KMS-11 (cell line): ENCODE measurements at regions not wholly inside any gene's neighbourhood (a gene's known extent, or its start where the extent isn't known, plus 50 kb on each side); places are given as distances from the start of the nearest gene placed in this dataset.
A peak's percentile ranks its signal among the peaks of the same experiment; 100 is the strongest.

ENCODE experiments used
- H2AFZ ChIP-seq: fragments of 200-600 bp; sonication (generic); 2 replicates; pipeline ENCODE4 v1.6.1; 2016; ENCODE audit warnings: antibody characterized with exemption, mixed run types, low read depth
- H3K27ac ChIP-seq: fragments of 200-600 bp; sonication (generic); 2 replicates; pipeline ENCODE4 v1.6.1; 2016; ENCODE audit warnings: mild to moderate bottlenecking, mixed run types
- H3K27me3 ChIP-seq: fragments of 200-600 bp; sonication (generic); 2 replicates; pipeline ENCODE4 v1.6.1; 2017; ENCODE audit warnings: mild to moderate bottlenecking, low read depth, mixed run types, moderate library complexity; ENCODE audit not compliant: insufficient read depth
- H3K36me3 ChIP-seq: fragments of 200-600 bp; sonication (generic); 2 replicates; pipeline ENCODE4 v1.6.1; 2017; ENCODE audit warnings: mild to moderate bottlenecking, mixed run types; ENCODE audit not compliant: insufficient read depth
- H3K4me1 ChIP-seq: fragments of 200-600 bp; sonication (generic); 2 replicates; pipeline ENCODE4 v1.6.1; 2016; ENCODE audit warnings: mild to moderate bottlenecking, low read depth, mixed run types; ENCODE audit not compliant: poor library complexity, severe bottlenecking
- H3K4me2 ChIP-seq: fragments of 200-600 bp; sonication (generic); 2 replicates; pipeline ENCODE4 v1.7.0; 2016; ENCODE audit warnings: mild to moderate bottlenecking, mixed run types
- H3K4me3 ChIP-seq: fragments of 200-600 bp; sonication (generic); IDR thresholded peaks from 2 replicates; pipeline ENCODE4 v1.6.1; 2017; ENCODE audit warnings: low read depth, low read length, mixed read lengths; ENCODE audit not compliant: insufficient read depth
- H3K79me2 ChIP-seq: fragments of 200-600 bp; sonication (generic); 2 replicates; pipeline ENCODE4 v1.6.1; 2016; ENCODE audit warnings: low read depth, mixed run types; ENCODE audit not compliant: insufficient read depth
- H3K9ac ChIP-seq: fragments of 200-600 bp; sonication (generic); 2 replicates; pipeline ENCODE4 v1.6.1; 2016; ENCODE audit warnings: mild to moderate bottlenecking, mixed run types
- H4K20me1 ChIP-seq: fragments of 200-600 bp; sonication (generic); 2 replicates; pipeline ENCODE4 v1.6.1; 2016; ENCODE audit warnings: mild to moderate bottlenecking, mixed run types; ENCODE audit not compliant: insufficient read depth
- TF ChIP-seq, protein P1 (sequence below): fragments of 200-600 bp; sonication (generic); conservative IDR thresholded peaks from 2 replicates; pipeline ENCODE4 v1.6.1; 2017; ENCODE audit warnings: low read depth, mild to moderate bottlenecking, antibody characterized with exemption, low read length, moderate library complexity, mixed read lengths

GRCh38 chr1:208724079-208724478 is 479.9 kb upstream of the PLXNA2 start:
- H3K4me1 ChIP-seq, result no peaks in the 10 kb centered on the region
- no peak overlapping the region for H3K4me2 ChIP-seq
- no peak overlapping the region for H3K4me3 ChIP-seq
- no peak overlapping the region for H3K9ac ChIP-seq
- H3K27ac ChIP-seq, result no peak overlapping the region
- H4K20me1 ChIP-seq, result no peaks in the 10 kb centered on the region
- H3K79me2 ChIP-seq, result no peaks in the 10 kb centered on the region
- H3K27me3 ChIP-seq, result no peaks in the 10 kb centered on the region
- no peak overlapping the region for H2AFZ ChIP-seq
- H3K36me3 ChIP-seq, result no peaks in the 10 kb centered on the region
- TF ChIP-seq, protein P1, sequence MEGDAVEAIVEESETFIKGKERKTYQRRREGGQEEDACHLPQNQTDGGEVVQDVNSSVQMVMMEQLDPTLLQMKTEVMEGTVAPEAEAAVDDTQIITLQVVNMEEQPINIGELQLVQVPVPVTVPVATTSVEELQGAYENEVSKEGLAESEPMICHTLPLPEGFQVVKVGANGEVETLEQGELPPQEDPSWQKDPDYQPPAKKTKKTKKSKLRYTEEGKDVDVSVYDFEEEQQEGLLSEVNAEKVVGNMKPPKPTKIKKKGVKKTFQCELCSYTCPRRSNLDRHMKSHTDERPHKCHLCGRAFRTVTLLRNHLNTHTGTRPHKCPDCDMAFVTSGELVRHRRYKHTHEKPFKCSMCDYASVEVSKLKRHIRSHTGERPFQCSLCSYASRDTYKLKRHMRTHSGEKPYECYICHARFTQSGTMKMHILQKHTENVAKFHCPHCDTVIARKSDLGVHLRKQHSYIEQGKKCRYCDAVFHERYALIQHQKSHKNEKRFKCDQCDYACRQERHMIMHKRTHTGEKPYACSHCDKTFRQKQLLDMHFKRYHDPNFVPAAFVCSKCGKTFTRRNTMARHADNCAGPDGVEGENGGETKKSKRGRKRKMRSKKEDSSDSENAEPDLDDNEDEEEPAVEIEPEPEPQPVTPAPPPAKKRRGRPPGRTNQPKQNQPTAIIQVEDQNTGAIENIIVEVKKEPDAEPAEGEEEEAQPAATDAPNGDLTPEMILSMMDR, result no peak

DNA sequence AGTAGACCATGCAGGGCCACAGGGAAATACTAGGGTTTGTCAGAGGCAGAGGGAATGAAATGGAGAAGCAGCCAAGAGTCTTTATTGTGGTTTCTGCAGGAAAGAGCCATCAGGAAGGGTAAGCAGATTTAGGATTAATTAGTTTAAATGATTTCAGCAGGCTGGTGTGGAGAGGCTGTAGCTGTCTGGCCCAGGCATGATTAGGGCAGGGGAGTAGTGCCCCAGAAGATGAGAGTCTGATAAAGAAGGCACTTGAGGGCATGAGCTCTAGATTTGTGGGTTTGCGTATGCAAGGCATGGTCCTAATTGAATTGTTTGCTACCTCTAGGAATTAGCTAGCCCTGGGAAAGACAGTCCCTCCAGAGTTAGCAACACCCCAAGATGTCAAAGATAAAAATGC is 484.6 kb upstream of the PLXNA2 start:
- H3K79me2 ChIP-seq, result no peaks in the 10 kb centered on the region
- no peaks in the 10 kb centered on the region for H4K20me1 ChIP-seq
- no peak overlapping the region for H2AFZ ChIP-seq
- H3K4me2 ChIP-seq, result no peak overlapping the region
- H3K9ac ChIP-seq, result no peak overlapping the region
- H3K27me3 ChIP-seq, result no peaks in the 10 kb centered on the region
- peaks cover 25% of the 10 kb centered on the region for H3K4me1 ChIP-seq
- no peak overlapping the region for H3K27ac ChIP-seq
- TF ChIP-seq, protein P1, result no peak
- no peaks in the 10 kb centered on the region for H3K36me3 ChIP-seq
- H3K4me3 ChIP-seq, result no peak overlapping the region

- Histone ChIP-seq H2AFZ (peak overlapping the region; percentile 64), H3K27ac (peak overlapping the region; percentile 6; the same call in 1 of the 2 replicates), H3K9ac (peak overlapping the region; percentile 8; the same call in 1 of the 2 replicates), H3K27me3 (no peaks in the 10 kb centered on the region), H3K79me2 (no peaks in the 10 kb centered on the region), H3K4me2 (peak overlapping the region; percentile 79), H4K20me1 (no peaks in the 10 kb centered on the region), H3K4me3 (peak overlapping the region; percentile 90), H3K4me1 (peaks cover 26% of the 10 kb centered on the region), H3K36me3 (no peaks in the 10 kb centered on the region)
- TF ChIP-seq, protein P1, result peak; percentile 52
These were observed 488.0 kb upstream of the PLXNA2 start for GRCh38 chr1:208731981-208732821.

- H3K4me2 ChIP-seq, result no peak overlapping the region
- no peak overlapping the region for H3K27ac ChIP-seq
- no peaks in the 10 kb centered on the region for H3K36me3 ChIP-seq
- H2AFZ ChIP-seq, result no peak overlapping the region
- TF ChIP-seq, protein P1, result no peak
- no peak overlapping the region for H3K4me3 ChIP-seq
- H3K79me2 ChIP-seq, result no peaks in the 10 kb centered on the region
- peaks cover 28% of the 10 kb centered on the region for H3K4me1 ChIP-seq
- H4K20me1 ChIP-seq, result no peaks in the 10 kb centered on the region
- H3K27me3 ChIP-seq, result no peaks in the 10 kb centered on the region
- no peak overlapping the region for H3K9ac ChIP-seq
These were observed 493.0 kb upstream of the PLXNA2 start for GRCh38 chr1:208737161-208737560.
